Keratinocyte (primary cell): ENCODE measurements at regions not wholly inside any gene's neighbourhood (a gene's known extent, or its start where the extent isn't known, plus 50 kb on each side); places are given as distances from the start of the nearest gene placed in this dataset.

ENCODE experiments used
- DNase-seq: peaks from one replicate; pipeline ENCODE4 v3.0.0-alpha.2; 2011; ENCODE audit warnings: low read depth, missing footprints, low spot score
- FAIRE-seq: peaks from 2 replicates; lab custom pipeline; 2011; peaks lifted over from hg19 to GRCh38; lab: Jason Lieb, UNC
- H2AFZ ChIP-seq: 2 replicates; pipeline ENCODE4 v1.6.0; 2012; ENCODE audit warnings: low read length, control low read depth, inconsistent platforms; ENCODE audit not compliant: control insufficient read depth
- H3K27ac ChIP-seq: 2 replicates; pipeline ENCODE4 v1.5.1; 2011; ENCODE audit warnings: low read length; ENCODE audit not compliant: control insufficient read depth, insufficient read depth
- H3K27me3 ChIP-seq: 3 replicates; pipeline ENCODE4 v1.6.0; 2011; ENCODE audit warnings: low read length; ENCODE audit not compliant: control insufficient read depth, insufficient read depth; ENCODE audit errors: extremely low read depth
- H3K36me3 ChIP-seq, 2 experiments: 2 replicates in 1 of 2; 3 replicates in 1 of 2; pipeline ENCODE4 v1.5.1; 2011; ENCODE audit warnings: low read length in 2 of 2, mild to moderate bottlenecking in 1 of 2; ENCODE audit not compliant: control insufficient read depth in 2 of 2, insufficient read depth in 2 of 2; ENCODE audit errors: extremely low read depth in 1 of 2
- H3K4me1 ChIP-seq: 3 replicates; pipeline ENCODE4 v1.5.1; 2011; ENCODE audit warnings: low read length; ENCODE audit not compliant: control insufficient read depth, insufficient read depth; ENCODE audit errors: extremely low read depth
- H3K4me2 ChIP-seq: 3 replicates; pipeline ENCODE4 v1.6.0; 2011; ENCODE audit warnings: low read depth, low read length; ENCODE audit not compliant: control insufficient read depth, insufficient read depth; ENCODE audit errors: extremely low read depth
- H3K4me3 ChIP-seq, 3 experiments: fragments of 200-600 bp in 1 of 3; sonication (generic) in 1 of 3; 2 replicates in 2 of 3; 3 replicates in 1 of 3; pipeline ENCODE4 v1.5.1; 2011 to 2016; ENCODE audit warnings: low read length in 3 of 3, mild to moderate bottlenecking in 3 of 3, control low read depth in 2 of 3, inconsistent platforms in 1 of 3, low read depth in 1 of 3, mixed read lengths in 1 of 3, mixed run types in 1 of 3, moderate library complexity in 1 of 3; ENCODE audit not compliant: control insufficient read depth in 2 of 3, insufficient read depth in 2 of 3; ENCODE audit errors: extremely low read depth in 1 of 3
- H3K79me2 ChIP-seq: 2 replicates; pipeline ENCODE4 v1.6.0; 2012; ENCODE audit warnings: low read length; ENCODE audit not compliant: control insufficient read depth, insufficient read depth
- H3K9ac ChIP-seq: 3 replicates; pipeline ENCODE4 v1.6.0; 2011; ENCODE audit warnings: low read length; ENCODE audit not compliant: control insufficient read depth, insufficient read depth; ENCODE audit errors: extremely low read depth
- H3K9me1 ChIP-seq: 3 replicates; pipeline ENCODE4 v1.6.0; 2011; ENCODE audit warnings: low read length; ENCODE audit not compliant: control insufficient read depth, insufficient read depth; ENCODE audit errors: extremely low read depth
- H3K9me3 ChIP-seq: 2 replicates; pipeline ENCODE4 v1.5.1; 2012; ENCODE audit warnings: low read depth, low read length; ENCODE audit not compliant: control insufficient read depth
- H4K20me1 ChIP-seq: 3 replicates; pipeline ENCODE4 v1.6.0; 2011; ENCODE audit warnings: low read length; ENCODE audit not compliant: control insufficient read depth, insufficient read depth; ENCODE audit errors: extremely low read depth
- CTCF ChIP-seq, 3 experiments: IDR thresholded peaks in 1 of 3; conservative IDR thresholded peaks in 1 of 3; optimal IDR thresholded peaks in 1 of 3; 2 replicates in 2 of 3; 3 replicates in 1 of 3; pipeline versions ENCODE3 to v1.5.1; 2011; ENCODE audit warnings: low read length in 3 of 3, mild to moderate bottlenecking in 3 of 3, moderate library complexity in 2 of 3, control low read depth in 1 of 3, inconsistent platforms in 1 of 3; ENCODE audit not compliant: insufficient read depth in 2 of 3; ENCODE audit errors: extremely low read depth in 1 of 3
- EZH2 ChIP-seq: IDR thresholded peaks from one replicate; pipeline ENCODE4 v1.6.1; 2012; ENCODE audit warnings: inconsistent platforms, mild to moderate bottlenecking, low read length, moderate library complexity
- dilution Hi-C: fragments of 300-500 bp; cut with MboI; formaldehyde crosslinking; loops from one replicate; pipeline ENCODE4 v1.7.0; 2020; ENCODE audit warnings: low sequenced_read_pairs; ENCODE audit not compliant: extremely low pct_ligation_motif_present

GRCh38 chr14:97618917-97619690 lies 821.9 kb downstream of the VRK1 start:
- DNase-seq, result no peak
- dilution Hi-C loops, result no loop called here

GRCh38 chr14:97620066-97620465 lies 822.9 kb downstream of the VRK1 start:
- Histone ChIP-seq H3K4me3 (no peak overlapping the region), H3K9ac (no peak overlapping the region), H3K9me3 (no peaks in the 10 kb centered on the region), H2AFZ (peak overlapping the region; percentile 64), H4K20me1 (no peaks in the 10 kb centered on the region), H3K27ac (no peak overlapping the region), H3K36me3 (no peaks in the 10 kb centered on the region), H3K4me2 (no peak overlapping the region), H3K79me2 (no peaks in the 10 kb centered on the region), H3K4me1 (no peaks in the 10 kb centered on the region), H3K27me3 (no peaks in the 10 kb centered on the region), H3K9me1 (no peaks in the 10 kb centered on the region)
- no peak for TF ChIP-seq EZH2
- no peak for TF ChIP-seq CTCF (optimal IDR thresholded peaks at IDR 0.05 in 1 of 3, IDR thresholded peaks at IDR 0.05 in 1 of 3, conservative IDR thresholded peaks at IDR 0.05 in 1 of 3; ENCODE audit: extremely low read depth in 1 of 3, insufficient read depth in 2 of 3, low read length in 3 of 3)
- dilution Hi-C loops, result no loop called here
- no peak for FAIRE-seq
- DNase-seq, result no peak

More at GRCh38 chr14:97618917-97619690, 821.9 kb downstream of the VRK1 start:
- no peak overlapping the region for H3K9ac ChIP-seq
- FAIRE-seq, result no peak
- H3K79me2 ChIP-seq, result no peaks in the 10 kb centered on the region
- TF ChIP-seq EZH2, result no peak
- TF ChIP-seq CTCF (optimal IDR thresholded peaks at IDR 0.05 in 1 of 3, IDR thresholded peaks at IDR 0.05 in 1 of 3, conservative IDR thresholded peaks at IDR 0.05 in 1 of 3; ENCODE audit: extremely low read depth in 1 of 3, insufficient read depth in 2 of 3, low read length in 3 of 3), result no peak
- no peak overlapping the region for H3K4me2 ChIP-seq
- no peak overlapping the region for H3K4me3 ChIP-seq
- no peaks in the 10 kb centered on the region for H3K9me3 ChIP-seq
- H3K4me1 ChIP-seq, result no peaks in the 10 kb centered on the region
- no peaks in the 10 kb centered on the region for H3K9me1 ChIP-seq
- no peak overlapping the region for H2AFZ ChIP-seq
- H3K27ac ChIP-seq, result no peak overlapping the region
- no peaks in the 10 kb centered on the region for H3K36me3 ChIP-seq
- H4K20me1 ChIP-seq, result no peaks in the 10 kb centered on the region
- no peaks in the 10 kb centered on the region for H3K27me3 ChIP-seq
